ENCODE measurements at regions not wholly inside any gene's neighbourhood (a gene's known extent, or its start where the extent isn't known, plus 50 kb on each side); places are given as distances from the start of the nearest gene placed in this dataset.

DNA sequence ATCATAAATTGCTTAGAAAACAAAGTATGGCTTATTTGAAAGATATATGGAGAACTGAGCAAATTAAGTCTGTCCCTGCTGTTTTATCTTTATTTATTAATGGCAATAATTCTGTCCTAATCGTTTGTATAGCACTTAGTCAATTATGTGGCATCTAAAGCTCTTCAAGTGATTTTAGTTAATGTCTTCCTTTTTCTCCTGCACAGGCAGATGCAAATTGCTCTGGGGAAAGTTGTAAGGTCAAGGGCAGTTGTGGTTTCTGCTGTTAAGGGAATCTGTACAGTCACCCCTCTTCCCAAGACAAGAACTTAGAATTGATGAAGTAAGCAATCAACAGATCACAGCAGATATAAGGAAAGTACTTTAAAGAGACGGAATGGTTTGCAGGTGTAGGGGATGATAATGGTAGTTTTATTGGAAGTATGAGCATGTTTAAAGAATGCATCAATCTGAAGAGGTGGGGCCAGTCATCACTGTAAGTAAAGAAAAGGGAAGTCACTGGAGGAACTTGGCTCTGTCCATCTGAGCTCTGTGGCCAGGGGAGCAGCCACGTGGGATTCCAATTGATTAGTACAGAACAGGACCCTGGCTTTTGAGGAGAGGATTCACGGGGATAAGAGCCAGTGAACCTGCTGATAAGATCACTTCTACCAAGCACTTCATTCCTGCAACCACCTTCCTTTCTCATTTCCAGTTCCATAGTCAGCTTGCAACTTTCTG, 116.0 kb upstream of the KCNJ6 start:
- intact Hi-C loops (cut with micrococcal nuclease): no loop called here
- no peak for DNase-seq
- no peaks in the 10 kb centered on the region for H3K79me1 ChIP-seq (ENCODE audit: low read depth in 1 of 2, low read length in 2 of 2)
- no peak overlapping the region for H2BK120ac ChIP-seq (ENCODE audit: low read depth, low read length)
- no peak overlapping the region for H3K4me3 ChIP-seq (ENCODE audit: insufficient read depth, low read depth, low read length)
- TF ChIP-seq RFX5 (IDR thresholded peaks at IDR 0.05; ENCODE audit: low read depth, low read length) (no peak), RAD21 (IDR thresholded peaks at IDR 0.05; ENCODE audit: low read length) (no peak), RCOR1 (IDR thresholded peaks at IDR 0.05; ENCODE audit: insufficient replicate concordance, low read length) (no peak), BHLHE40 (IDR thresholded peaks at IDR 0.05; ENCODE audit: low read depth, low read length) (no peak)
- H2AFZ ChIP-seq (replicated peaks; ENCODE audit: low read length, poor library complexity): no peak overlapping the region
- no peak overlapping the region for H4K91ac ChIP-seq (ENCODE audit: insufficient read depth, low read depth, low read length)
- H3K36me3 ChIP-seq (ENCODE audit: control insufficient read depth, insufficient read depth, low read length): no peaks in the 10 kb centered on the region
- CTCF ChIA-PET: interaction anchor here (1.1 kb wide), 1 partner anchor 14 kb away, joined by 3 read pairs; no protein-coding TSS in a partner anchor
- no peak overlapping the region for H3K14ac ChIP-seq (replicated peaks; ENCODE audit: low read depth, low read length)
- no peak overlapping the region for H4K5ac ChIP-seq (ENCODE audit: low read depth, low read length)
- H4K20me1 ChIP-seq (ENCODE audit: insufficient read depth, low read length): no peaks in the 10 kb centered on the region
- no peak overlapping the region for H2BK5ac ChIP-seq (ENCODE audit: low read depth, low read length, poor library complexity, severe bottlenecking)
- H3K27ac ChIP-seq (ENCODE audit: insufficient read depth, low read length): no peak overlapping the region
- no peaks in the 10 kb centered on the region for H3K4me1 ChIP-seq (ENCODE audit: control insufficient read depth, insufficient read depth, low read length)
- POLR2A ChIA-PET (ENCODE audit: unreplicated experiment): no interaction called here
- no peak overlapping the region for H2AK9ac ChIP-seq (replicated peaks; ENCODE audit: low read depth, low read length, poor library complexity)
- no peak overlapping the region for H2BK15ac ChIP-seq (ENCODE audit: low read depth, low read length)
- no peak overlapping the region for H3K4me2 ChIP-seq (ENCODE audit: low read depth, low read length)
- no peak overlapping the region for H3K4ac ChIP-seq (ENCODE audit: low read depth, low read length)
- H3K9ac ChIP-seq (ENCODE audit: low read depth, low read length): no peak overlapping the region
- no peak for ATAC-seq (ENCODE audit: low read depth)
- in situ Hi-C loops (cut with MboI; ENCODE audit: low sequenced_read_pairs): no loop called here
- H2AK5ac ChIP-seq (ENCODE audit: low read depth, low read length): no peak overlapping the region
- dilution Hi-C loops (cut with HindIII; ENCODE audit: low sequenced_read_pairs, unreplicated experiment): no loop called here
- H2BK20ac ChIP-seq (ENCODE audit: low read depth, low read length): no peak overlapping the region
- WGBS, 2 experiments (ENCODE audit: extremely low coverage in 2 of 2, insufficient read length in 1 of 2): no CpG with 5 or more reads among the region's 4 CpGs
- no TSS peak for BruUV-seq (replicated peaks)
- no peaks in the 10 kb centered on the region for H3K9me3 ChIP-seq (ENCODE audit: control insufficient read depth, insufficient read depth, low read length)
- no peak overlapping the region for H4K8ac ChIP-seq (ENCODE audit: low read depth in 2 of 2, low read length in 2 of 2)
- no peak overlapping the region for H3K23ac ChIP-seq (ENCODE audit: low read depth, low read length)
- peaks cover 4% of the 10 kb centered on the region for H3K27me3 ChIP-seq (ENCODE audit: control insufficient read depth, insufficient read depth, low read length)
- no peak overlapping the region for H3K18ac ChIP-seq (ENCODE audit: low read depth, low read length)
- H3K9me1 ChIP-seq (ENCODE audit: insufficient read depth, low read length): no peaks in the 10 kb centered on the region
- no peak overlapping the region for H3K56ac ChIP-seq (ENCODE audit: extremely low read depth, insufficient read depth, low read length)

All from IMR-90 (cell line).